EL (cell line): ENCODE measurements at regions not wholly inside any gene's neighbourhood (a gene's known extent, or its start where the extent isn't known, plus 50 kb on each side); places are given as distances from the start of the nearest gene placed in this dataset.

Source experiments
- DNase-seq: peaks from one replicate; pipeline ENCODE4 v3.0.0-alpha.2; 2016

- DNase-seq = no peak
These were observed 368.7 kb downstream of the HAO1 start for GRCh38 chr20:7571521-7572055.

DNA sequence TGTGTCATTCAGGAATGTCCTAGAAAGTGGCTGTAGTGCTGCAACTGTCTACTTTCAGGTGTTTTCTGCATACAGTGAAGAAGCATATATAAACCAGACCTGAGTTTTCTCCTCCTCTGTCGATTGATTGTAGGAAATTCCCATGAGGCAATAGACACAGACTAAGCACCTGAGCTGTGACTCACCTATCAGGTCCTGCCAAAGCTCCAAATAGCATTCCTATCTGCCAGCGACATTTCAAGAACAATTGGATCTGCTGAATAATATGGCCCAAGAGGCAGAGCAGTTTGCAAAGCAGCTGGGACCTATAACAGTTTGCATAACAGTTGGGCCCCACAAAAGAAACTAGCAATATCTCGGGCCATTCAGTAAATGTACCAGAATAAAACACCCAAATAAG is 360.4 kb downstream of the HAO1 start:
- DNase-seq = no peak

- DNase-seq = no peak
These were observed 355.1 kb downstream of the HAO1 start for GRCh38 chr20:7585126-7585679.

DNA sequence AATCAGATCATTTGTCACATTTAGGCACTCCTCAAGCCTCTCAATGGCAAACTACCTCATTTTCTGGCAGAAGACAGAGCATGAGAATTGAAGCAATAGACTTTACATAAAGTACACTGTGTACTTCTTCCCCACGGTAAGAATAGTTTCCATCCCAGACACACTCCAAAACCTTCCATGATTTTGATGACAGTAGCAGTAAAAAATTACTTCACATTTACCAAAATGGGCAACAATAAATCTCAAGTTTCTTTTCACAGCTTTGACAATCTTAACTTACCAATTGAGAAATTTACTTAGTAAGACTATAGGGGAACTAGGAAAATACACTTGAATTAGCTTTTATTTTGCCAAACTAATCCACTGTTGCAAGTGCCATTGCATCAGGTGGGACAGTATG is 353.8 kb downstream of the HAO1 start:
- DNase-seq = no peak

DNA sequence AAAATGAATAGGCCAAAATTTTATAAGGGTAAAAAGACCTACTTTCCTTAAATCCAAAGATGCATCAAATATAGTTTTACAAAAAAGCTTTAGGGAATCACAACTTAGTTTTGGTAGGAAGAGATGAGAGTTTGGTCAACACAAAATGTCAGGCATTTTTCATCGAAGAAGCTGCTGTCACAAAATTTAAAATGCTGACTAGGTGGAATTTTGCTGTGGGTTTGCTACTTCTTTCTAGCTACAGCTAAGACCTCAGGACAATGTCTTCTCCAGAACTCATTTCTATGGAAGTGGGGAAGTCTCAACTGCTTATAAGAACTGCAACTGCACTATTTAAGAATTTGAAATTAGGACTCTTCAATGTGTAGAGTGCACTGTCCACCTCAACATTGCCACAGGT is 351.1 kb downstream of the HAO1 start:
- no peak for DNase-seq

GRCh38 chr20:7596541-7596940 is 343.7 kb downstream of the HAO1 start:
- no peak for DNase-seq

DNA sequence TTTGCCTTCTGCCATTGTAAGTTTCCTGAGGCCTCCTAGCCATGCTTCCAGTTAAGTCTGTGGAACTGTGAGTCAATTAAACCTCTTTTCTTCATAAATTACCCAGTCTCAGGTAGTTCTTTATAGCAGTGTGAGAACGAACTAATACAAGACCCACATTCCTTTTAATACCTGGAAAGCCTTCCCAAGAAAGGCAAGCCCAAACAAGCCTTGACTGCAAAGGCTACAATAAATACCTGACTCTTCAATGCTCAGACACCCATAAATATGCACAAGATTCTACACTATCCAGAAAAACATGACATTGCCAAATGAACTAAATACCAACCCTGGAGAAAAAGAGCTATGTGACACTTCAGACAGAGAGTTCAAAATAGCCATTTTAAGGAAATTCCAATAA is 338.8 kb downstream of the HAO1 start:
- DNase-seq = no peak

- no peak for DNase-seq
These were observed 333.3 kb downstream of the HAO1 start for GRCh38 chr20:7606941-7607340.

DNA sequence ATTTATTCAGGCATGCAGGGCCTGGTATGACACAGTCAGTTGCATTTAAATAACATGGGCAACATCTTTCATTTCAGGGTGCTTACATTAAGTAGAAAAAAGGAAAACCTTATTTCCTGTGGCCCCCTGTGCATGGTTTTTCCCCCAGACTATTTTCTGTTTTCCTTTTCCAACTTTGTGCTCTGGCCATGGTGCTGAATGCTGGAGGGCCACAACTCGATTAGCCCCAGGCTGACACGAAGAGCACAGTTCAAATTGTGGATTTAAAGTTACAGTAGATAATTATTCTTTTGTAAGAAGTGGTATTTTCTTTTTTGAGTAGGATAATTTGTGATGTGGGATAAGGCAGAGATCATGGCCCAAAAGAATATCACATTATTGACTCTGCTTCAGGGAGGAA is 332.0 kb downstream of the HAO1 start:
- DNase-seq = no peak

DNA sequence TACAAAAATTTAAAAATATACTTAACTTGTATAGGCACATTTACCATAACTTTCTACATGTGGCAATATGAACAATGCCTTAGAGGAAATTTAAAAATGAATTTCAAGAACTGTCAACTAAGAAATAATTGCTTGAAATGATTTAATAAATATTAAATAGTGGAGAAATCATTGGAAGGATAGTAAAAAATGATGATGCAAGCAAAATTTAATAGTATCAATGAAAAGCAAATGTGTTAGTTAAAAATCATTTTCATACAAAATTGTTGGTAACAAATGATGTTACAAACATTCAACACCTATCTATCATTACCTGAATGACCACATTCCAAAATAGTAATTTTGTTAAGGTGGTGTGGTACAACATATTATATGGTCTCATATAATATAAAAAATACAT is 331.0 kb downstream of the HAO1 start:
- no peak for DNase-seq

DNA sequence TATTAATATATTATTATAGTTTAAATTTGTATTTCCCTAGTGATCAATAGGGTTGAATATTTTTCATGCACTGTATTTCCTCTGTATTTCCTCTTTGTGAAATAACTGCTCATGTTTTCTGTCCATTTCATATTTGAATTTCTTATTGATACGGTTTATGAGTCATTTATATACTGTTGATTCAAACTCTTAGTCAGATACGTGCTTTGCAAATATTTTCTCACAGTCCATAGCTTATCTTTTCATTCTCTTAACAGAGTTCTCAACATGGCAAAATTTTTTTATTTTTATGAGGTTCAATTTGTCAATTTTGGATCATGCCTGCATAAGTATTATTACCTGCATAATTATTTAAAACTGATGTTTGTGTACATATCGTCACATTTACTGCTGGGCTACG is 329.6 kb downstream of the HAO1 start:
- DNase-seq = no peak

GRCh38 chr20:7617797-7618196 is 322.5 kb downstream of the HAO1 start:
- DNase-seq = no peak

- DNase-seq = no peak
These were observed 317.8 kb downstream of the HAO1 start for GRCh38 chr20:7622399-7622961.

DNA sequence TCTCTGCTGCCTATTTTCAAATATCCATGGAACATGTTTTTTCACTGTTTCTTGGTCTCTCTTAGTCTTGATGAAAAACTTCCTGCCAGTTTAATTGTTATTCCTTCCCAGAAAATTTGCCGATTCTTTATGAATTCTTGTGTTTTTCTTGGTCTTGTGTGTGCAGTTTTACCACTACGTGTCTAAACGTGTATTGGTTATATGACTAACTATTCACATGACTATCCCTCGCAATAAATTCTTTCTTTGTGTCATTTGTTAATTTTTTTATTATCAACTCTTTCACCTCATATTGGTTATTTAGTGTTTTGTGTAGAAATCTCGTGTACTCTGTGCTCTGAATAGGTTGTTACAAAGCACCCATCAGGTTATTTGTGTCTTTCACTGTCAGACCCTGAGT is 315.4 kb downstream of the HAO1 start:
- no peak for DNase-seq

GRCh38 chr20:7627734-7628663 is 312.3 kb downstream of the HAO1 start:
- no peak for DNase-seq

GRCh38 chr20:7629880-7630279 is 310.4 kb downstream of the HAO1 start:
- no peak for DNase-seq

- DNase-seq = no peak
These were observed 303.1 kb downstream of the HAO1 start for GRCh38 chr20:7637184-7637583.

DNA sequence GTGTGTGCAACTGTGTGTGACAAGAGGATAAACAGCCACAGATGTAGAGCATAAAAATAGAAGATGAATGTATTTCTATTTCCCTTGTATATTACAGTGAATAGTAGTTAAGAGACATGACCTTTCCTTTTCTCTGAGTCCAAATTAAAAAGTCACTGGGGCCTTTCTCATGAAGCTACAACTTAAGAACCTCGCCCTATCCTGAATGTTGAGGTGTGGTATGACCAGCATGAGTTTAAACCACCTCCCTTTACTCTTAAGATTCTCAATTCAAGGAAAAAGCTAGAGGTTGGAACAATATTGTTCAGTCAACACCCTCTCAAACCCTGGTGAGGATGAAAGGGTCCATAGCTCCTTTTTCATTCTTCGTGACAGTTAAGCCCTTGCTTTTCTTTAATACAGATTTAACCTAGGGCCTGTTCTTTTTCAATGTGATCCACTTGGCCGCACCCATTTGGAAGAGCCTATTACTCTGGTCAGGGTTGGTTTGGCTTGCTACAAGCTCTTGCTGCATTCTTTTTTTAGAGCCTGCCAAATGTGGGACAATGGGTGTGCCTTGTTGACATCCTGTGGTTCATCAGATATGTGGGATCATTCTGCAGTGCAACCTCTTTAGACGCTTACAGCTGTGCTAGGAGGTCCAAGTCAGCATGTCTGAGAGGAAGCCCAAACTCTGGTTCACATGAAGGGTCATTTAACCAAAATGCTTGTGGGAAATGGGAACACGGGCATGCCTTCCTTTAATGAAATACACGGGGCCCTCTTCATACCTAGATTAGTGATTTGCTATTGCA is 290.0 kb downstream of the HAO1 start:
- DNase-seq = no peak

DNA sequence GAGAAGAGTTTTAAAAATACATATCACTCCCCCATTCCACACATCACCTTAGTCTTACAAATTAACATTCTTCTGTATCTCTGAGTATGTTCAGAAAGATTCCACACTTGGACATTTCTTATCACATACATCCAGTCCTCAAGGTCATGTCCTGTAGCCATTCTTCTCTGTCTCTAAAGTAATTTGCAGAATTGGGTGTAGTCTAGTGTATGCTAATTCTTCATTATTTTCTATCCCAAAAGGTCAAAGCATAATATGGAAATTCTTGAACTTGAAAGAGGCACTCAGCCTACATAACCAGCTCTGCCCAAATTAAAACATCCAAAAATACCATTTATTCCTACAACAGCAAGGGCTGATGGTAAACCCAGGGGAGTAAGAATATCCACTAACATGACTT is 286.0 kb downstream of the HAO1 start:
- DNase-seq = no peak

DNA sequence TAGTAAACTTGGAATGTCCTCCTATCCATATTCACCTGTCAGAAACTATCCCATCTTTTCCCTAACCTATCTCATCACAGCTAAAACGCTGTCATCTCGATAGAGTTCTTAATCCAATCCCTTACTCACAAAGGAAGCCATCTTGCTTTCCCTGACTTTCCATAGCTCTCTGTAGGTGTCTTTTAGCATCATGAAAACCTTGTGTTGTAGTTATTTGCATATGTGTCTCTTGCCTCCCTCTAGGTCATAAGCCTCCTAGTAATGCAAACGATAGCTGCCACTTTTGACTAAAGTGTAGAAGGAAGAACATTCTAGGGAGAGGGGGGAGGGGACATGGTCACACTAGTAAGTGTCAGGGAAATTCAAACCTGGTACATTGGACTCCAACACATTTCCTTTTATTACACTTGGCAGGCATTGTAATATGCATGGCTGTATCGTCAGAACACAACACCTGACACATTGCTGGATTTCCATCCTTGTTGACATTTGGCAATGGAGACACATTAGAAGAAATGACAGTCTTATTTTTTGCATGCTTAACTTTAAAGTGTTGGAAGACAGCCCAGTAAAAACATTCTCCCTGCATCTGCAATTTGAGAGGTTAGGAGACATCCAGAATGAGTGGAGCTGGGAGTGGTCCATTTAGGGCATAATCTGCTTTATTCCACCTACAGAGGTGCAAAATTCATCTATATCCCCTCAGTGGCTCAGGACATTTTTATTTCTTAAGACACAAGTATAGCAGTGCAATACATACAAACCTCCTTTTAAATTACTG is 283.4 kb downstream of the HAO1 start:
- no peak for DNase-seq

- no peak for DNase-seq
These were observed 282.7 kb downstream of the HAO1 start for GRCh38 chr20:7657569-7657968.

- no peak for DNase-seq
These were observed 280.1 kb downstream of the HAO1 start for GRCh38 chr20:7660165-7660564.
